Dermis blood vessel endothelial cell (primary cell): ENCODE measurements at regions not wholly inside any gene's neighbourhood (a gene's known extent, or its start where the extent isn't known, plus 50 kb on each side); places are given as distances from the start of the nearest gene placed in this dataset.
"Not testable (repeated sequence)": the region's sequence is repeated elsewhere in the genome, so short reads cannot be mapped to it uniquely, and the experiment has no call there.

Source experiments
- DNase-seq: peaks from one replicate; pipeline ENCODE4 v3.0.0; 2010

DNA sequence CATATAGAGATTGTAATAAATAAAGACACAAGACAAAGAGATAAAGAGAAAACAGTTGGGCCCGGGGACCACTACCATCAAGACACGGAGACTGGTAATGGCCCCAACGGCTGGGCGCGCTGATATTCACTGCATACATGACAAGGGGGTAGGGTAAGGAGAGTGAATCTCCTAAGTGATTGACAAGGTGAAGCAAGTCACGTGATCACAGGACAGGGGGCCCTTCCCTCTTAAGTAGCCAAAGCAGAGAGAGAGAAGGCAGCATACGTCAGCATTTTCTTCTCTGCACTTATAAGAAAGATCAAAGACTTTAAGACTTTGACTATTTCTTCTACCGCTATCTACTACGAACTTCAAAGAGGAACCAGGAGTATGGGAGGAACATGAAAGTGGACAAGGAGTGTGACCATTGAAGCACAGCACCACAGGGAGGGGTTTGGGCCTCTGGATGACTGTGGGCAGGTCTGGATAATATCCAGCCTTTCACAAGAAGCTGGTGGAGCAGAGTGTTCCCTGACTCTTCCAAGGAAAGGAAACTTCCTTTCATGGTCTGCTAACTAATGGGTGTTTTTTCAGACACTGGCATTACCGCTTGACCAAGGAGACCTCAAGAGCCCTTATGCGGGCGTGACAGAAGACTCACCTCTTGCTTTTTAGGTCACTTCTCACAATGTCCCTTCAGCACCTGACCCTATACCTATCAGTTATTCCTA lies 75.6 kb downstream of the MRPL39 start:
- not testable (repeated sequence) for DNase-seq

DNA sequence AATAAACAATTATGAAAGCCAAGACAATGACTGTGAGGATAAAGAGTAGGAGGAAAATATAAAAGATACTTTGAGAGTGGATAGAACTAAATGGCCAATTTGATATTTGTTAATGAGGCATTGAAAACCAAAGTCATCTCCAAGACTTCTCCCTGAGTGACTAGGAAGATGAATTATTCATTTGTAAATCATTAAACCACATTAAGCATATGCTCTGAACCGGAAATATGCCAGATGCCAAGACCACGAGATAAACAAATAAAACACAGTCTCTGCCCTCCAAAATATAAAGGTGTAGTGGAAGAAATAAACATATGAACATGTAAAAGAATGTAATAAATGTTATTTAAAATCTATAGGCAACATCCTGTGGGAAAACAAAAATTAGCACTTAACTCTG lies 78.8 kb downstream of the MRPL39 start:
- no peak for DNase-seq

GRCh38 chr21:25518491-25518911 lies 88.8 kb downstream of the MRPL39 start:
- DNase-seq = no peak

DNA sequence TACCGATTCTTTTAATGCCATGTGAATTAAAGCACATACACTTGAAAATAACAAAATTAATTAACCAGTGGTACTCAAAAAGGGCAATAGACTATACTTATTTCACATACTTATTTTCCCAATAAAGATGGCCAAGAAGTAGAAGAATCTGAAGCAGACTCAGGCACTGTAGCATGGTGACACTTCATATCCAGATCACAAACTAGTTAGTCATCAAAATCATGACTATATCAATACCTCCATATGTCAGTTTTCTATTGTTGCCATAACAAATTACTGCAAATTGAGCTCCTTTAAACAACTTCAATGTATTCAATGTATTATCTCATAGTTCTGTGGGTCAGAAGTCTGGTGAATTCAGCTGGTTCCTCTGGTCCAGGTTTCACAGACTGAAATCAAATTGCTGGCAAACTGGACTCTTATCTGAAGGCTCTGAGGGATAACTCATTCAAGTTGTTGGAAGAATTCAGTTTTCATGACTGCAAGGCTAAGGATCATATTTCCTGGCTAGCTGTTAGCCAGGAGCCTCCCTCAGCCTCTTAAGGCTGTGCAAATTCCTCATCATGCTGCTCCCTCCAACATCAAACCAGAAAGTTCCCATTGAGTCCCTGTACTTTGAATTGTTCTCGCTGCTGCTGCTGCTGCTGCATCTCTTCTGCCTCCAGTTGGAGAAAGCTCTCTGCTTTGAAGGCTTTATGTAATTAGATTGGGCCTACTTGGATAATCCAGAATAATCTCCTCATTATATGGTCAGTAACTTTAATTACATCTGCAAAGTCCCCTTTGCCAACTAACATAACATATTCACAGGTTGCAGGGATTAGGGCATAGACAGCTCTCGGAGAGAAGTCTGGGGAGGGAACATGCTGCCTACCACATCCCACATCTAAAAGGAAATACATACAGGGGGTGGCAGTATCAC lies 91.5 kb downstream of the MRPL39 start:
- DNase-seq = no peak

GRCh38 chr21:25513810-25514209 lies 93.5 kb downstream of the MRPL39 start:
- DNase-seq = no peak

- no peak for DNase-seq
These were observed 94.9 kb downstream of the MRPL39 start for GRCh38 chr21:25512095-25513081.

- DNase-seq = no peak
These were observed 97.4 kb downstream of the MRPL39 start for GRCh38 chr21:25509862-25510261.

- no peak for DNase-seq
These were observed 98.9 kb downstream of the MRPL39 start for GRCh38 chr21:25508364-25508763.

- DNase-seq = no peak
These were observed 99.8 kb downstream of the MRPL39 start for GRCh38 chr21:25507522-25507921.

DNA sequence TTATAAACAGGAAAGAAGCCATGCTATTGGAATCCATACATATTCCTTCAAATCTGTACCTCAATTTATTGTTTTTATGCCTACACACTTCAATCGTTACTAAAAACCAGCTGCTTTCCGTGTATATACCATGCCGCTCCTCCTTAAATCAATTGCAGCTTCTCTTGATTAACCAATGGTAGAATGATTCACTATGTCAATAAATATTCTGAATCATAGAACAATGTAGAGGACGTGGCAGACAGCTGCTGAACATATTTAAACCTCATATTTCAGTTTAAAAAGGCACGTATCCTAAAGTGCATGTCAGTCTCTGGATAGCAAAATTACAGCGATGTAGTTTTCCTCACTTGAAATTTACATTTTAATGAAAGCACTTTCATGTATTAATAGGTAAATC lies 100.4 kb downstream of the MRPL39 start:
- no peak for DNase-seq

- no peak for DNase-seq
These were observed 101.0 kb downstream of the MRPL39 start for GRCh38 chr21:25506261-25506660.

DNA sequence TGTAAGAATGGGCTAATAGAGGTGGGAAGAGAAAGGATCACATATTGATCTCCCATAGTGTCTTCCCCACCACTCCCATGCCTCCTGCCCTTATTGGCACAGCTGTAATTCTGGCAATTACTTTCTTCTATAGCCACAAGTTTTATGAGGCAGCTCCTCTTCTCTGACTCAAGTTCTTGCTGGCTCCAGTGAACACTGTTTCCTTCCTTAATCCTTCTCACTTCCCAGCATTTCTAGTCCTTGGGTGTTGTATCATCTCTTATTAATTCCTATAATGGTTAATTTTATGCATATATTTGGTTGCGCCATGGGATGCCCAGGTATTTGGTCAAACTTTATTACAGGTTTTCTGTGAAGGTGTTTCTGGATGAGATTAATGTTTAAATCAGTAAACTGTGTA lies 103.3 kb downstream of the MRPL39 start:
- no peak for DNase-seq

- no peak for DNase-seq
These were observed 105.2 kb downstream of the MRPL39 start for GRCh38 chr21:25501996-25502665.

DNA sequence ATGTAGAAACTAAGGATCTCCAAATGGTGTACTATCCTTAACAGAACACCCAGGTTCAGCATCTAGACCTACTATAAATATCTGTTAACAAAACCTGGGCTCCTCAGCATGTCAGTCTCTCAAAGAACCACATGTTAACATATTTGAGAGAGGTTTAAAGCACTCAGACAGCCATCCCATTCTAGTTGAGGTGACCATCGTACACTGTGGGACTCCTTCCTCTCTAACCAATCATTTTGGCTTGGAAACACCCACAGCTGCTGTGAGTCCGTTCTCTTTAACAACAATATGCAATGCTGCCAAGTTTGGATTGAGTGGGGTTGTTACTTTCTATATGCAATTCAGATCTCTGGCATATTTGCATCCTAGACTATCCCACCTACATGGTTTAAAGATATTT lies 105.8 kb downstream of the MRPL39 start:
- DNase-seq = no peak

- no peak for DNase-seq
These were observed 106.7 kb downstream of the MRPL39 start for GRCh38 chr21:25500598-25500997.

GRCh38 chr21:25496825-25497482 lies 110.3 kb downstream of the MRPL39 start:
- DNase-seq = no peak

GRCh38 chr21:25494804-25495203 lies 112.5 kb downstream of the MRPL39 start:
- DNase-seq = no peak

DNA sequence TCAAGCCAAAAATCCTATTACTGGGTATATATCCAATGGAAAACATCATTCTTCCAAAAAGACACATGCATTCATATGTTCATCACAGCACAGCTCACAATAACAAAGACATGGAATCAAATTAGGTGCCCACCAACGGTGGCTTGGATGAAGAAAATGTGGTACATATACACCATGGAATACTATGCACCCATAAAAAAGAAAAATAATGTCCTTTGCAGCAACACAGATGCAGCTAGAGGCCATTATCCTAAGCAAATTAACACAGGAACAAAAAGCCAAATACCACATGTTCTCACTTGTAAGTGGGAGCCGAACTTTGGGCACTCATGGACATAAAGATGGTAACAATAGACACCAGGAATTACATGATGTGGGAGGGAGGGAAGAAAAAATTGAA lies 113.6 kb downstream of the MRPL39 start:
- no peak for DNase-seq

- DNase-seq = no peak
These were observed 116.0 kb downstream of the MRPL39 start for GRCh38 chr21:25491267-25491666.

- DNase-seq = no peak
These were observed 116.5 kb downstream of the MRPL39 start for GRCh38 chr21:25490742-25491141.

DNA sequence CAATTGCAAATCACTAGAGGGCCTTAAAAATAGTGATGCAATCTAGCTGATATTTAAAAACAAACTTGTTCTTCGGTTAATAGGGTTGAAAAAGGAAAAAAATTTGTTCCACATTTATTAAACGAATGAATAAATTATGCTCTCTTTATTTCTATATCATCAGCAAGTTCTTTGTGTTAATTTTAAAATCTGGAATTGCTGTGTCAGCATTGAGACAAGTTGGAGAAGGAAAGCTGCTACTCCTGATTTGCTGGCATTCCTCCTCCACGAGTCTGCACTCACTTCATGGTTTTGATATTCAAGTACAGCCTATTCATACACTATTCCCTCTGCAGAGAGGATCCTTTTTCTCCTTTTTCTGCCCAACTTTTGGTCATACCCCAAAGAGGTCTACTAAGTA lies 117.6 kb downstream of the MRPL39 start:
- DNase-seq = no peak
